Muscle layer of duodenum (tissue), 2 donors: ENCODE measurements at regions not wholly inside any gene's neighbourhood (a gene's known extent, or its start where the extent isn't known, plus 50 kb on each side); places are given as distances from the start of the nearest gene placed in this dataset.

ENCODE experiments used
- H3K27ac ChIP-seq: one replicate; pipeline ENCODE4 v1.7.0; 2013; ENCODE audit warnings: mild to moderate bottlenecking, low read length
- H3K27me3 ChIP-seq: one replicate; pipeline ENCODE4 v1.7.0; 2013; ENCODE audit warnings: low read depth, mild to moderate bottlenecking, control low read depth, low read length
- H3K36me3 ChIP-seq, 2 donors: one replicate each; pipeline ENCODE4 v1.7.0; 2013; ENCODE audit warnings: low read length in 2 of 2, control low read depth in 1 of 2, mild to moderate bottlenecking in 1 of 2; ENCODE audit not compliant: insufficient read depth in 2 of 2, control insufficient read depth in 1 of 2
- H3K4me1 ChIP-seq, 2 donors: one replicate each; pipeline ENCODE4 v1.7.0; 2013; ENCODE audit warnings: low read length in 2 of 2, mild to moderate bottlenecking in 2 of 2, control low read depth in 1 of 2, moderate library complexity in 1 of 2; ENCODE audit not compliant: insufficient read depth in 2 of 2, control insufficient read depth in 1 of 2
- H3K4me3 ChIP-seq, 2 donors: one replicate each; pipeline ENCODE4 v1.7.0; 2013; ENCODE audit warnings: low read length in 2 of 2, low read depth in 1 of 2, mild to moderate bottlenecking in 1 of 2
- H3K9me3 ChIP-seq, 2 donors: one replicate each; pipeline ENCODE4 v1.7.0; 2013; ENCODE audit warnings: low read length in 2 of 2, control low read depth in 1 of 2, mild to moderate bottlenecking in 1 of 2; ENCODE audit not compliant: control insufficient read depth in 1 of 2
- donor health status: healthy.

- peaks cover 0 to 10% of the 10 kb centered on the region in 2 donors for H3K4me1 ChIP-seq
- no peaks in the 10 kb centered on the region for H3K27me3 ChIP-seq
- H3K27ac ChIP-seq, result no peak overlapping the region
- no peaks in the 10 kb centered on the region for H3K9me3 ChIP-seq
- no peak overlapping the region for H3K4me3 ChIP-seq
- H3K36me3 ChIP-seq, result no peaks in the 10 kb centered on the region
Measured at GRCh38 chr1:221165839-221166500, 286.7 kb downstream of the HLX start.

GRCh38 chr1:221166559-221167318 lies 287.5 kb downstream of the HLX start:
- H3K27me3 ChIP-seq, result no peaks in the 10 kb centered on the region
- H3K9me3 ChIP-seq, result no peaks in the 10 kb centered on the region
- H3K4me3 ChIP-seq, result no peak overlapping the region
- no peak overlapping the region for H3K27ac ChIP-seq
- H3K36me3 ChIP-seq, result no peaks in the 10 kb centered on the region
- H3K4me1 ChIP-seq, result peaks cover 0 to 10% of the 10 kb centered on the region in 2 donors

DNA sequence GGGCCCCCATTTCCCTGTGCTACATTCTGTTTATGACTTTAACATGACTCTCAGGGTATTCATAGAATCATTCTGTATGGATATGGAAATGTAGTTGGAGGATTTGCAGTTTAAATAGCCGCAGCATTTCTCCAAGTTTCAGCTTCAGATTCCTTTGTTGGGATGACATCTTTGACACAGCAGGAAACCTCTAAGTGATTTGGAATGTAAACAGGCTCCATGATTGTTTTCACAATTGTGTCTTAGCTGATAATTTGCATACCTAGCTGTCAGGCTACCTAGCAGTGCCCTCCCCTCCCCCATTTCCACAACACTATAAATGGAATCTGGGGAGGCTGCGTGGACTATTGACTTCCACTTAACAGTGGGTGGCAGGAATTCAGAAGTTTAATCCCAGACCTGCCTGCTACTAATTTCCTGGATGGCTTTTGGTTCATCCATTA lies 290.2 kb downstream of the HLX start:
- Histone ChIP-seq H3K9me3 (no peaks in the 10 kb centered on the region), H3K4me1 (peaks cover 0 to 10% of the 10 kb centered on the region in 2 donors), H3K36me3 (no peaks in the 10 kb centered on the region), H3K27me3 (no peaks in the 10 kb centered on the region), H3K27ac (no peak overlapping the region), H3K4me3 (no peak overlapping the region)

DNA sequence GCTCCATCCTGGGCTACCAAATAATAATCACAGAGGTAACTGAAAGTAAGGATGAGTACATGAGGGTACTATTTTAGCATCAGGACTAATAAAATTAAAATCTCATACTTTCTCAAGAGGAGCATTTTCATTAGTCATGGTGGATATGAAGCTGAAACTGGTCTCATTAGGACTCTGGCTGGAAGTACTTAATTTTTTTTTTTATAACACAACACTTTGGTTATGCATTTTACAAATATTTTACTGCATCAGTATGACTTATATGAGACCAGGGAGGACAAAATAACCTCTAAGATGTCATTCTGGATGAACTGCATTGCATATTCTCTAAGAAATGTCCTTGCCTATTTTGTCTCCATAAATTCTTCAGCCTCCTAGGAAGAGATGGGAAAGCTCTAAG lies 290.9 kb downstream of the HLX start:
- Histone ChIP-seq H3K4me3 (no peak overlapping the region), H3K27me3 (no peaks in the 10 kb centered on the region), H3K9me3 (no peaks in the 10 kb centered on the region), H3K27ac (no peak overlapping the region), H3K36me3 (no peaks in the 10 kb centered on the region), H3K4me1 (peaks cover 0 to 10% of the 10 kb centered on the region in 2 donors)

GRCh38 chr1:221171768-221172167 lies 292.5 kb downstream of the HLX start:
- H3K27ac ChIP-seq, result no peak overlapping the region
- H3K9me3 ChIP-seq, result no peaks in the 10 kb centered on the region
- H3K4me3 ChIP-seq, result no peak overlapping the region
- no peaks in the 10 kb centered on the region for H3K27me3 ChIP-seq
- no peaks in the 10 kb centered on the region for H3K4me1 ChIP-seq
- H3K36me3 ChIP-seq, result no peaks in the 10 kb centered on the region

GRCh38 chr1:221172841-221173240 lies 293.6 kb downstream of the HLX start:
- Histone ChIP-seq H3K36me3 (no peaks in the 10 kb centered on the region), H3K4me3 (no peak overlapping the region), H3K27me3 (no peaks in the 10 kb centered on the region), H3K9me3 (no peaks in the 10 kb centered on the region), H3K4me1 (no peaks in the 10 kb centered on the region), H3K27ac (no peak overlapping the region)

GRCh38 chr1:221174330-221174993 lies 295.2 kb downstream of the HLX start:
- H3K27ac ChIP-seq, result no peak overlapping the region
- H3K4me3 ChIP-seq, result no peak overlapping the region
- no peaks in the 10 kb centered on the region for H3K27me3 ChIP-seq
- no peaks in the 10 kb centered on the region for H3K9me3 ChIP-seq
- H3K4me1 ChIP-seq, result no peaks in the 10 kb centered on the region
- no peaks in the 10 kb centered on the region for H3K36me3 ChIP-seq

DNA sequence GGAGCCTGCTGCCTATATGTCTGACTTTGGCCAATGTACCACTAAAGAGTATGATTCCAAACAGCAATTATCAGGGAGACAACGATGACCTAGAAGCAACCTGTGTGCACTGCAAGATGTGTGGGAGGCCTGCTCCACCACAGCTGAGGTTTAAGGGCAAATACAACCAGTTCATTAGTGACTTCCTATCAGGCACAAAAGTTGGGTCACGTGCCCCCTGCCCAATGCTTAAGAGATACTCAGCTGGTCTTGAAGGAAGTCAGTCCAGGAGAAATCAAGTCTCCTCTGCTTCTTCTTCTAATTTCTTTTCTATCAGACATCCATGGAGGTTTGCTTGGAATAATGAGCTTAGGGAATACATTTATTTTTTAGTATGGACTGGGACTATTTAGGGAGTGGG lies 296.0 kb downstream of the HLX start:
- H3K4me1 ChIP-seq, result no peaks in the 10 kb centered on the region
- H3K36me3 ChIP-seq, result no peaks in the 10 kb centered on the region
- H3K4me3 ChIP-seq, result no peak overlapping the region
- H3K27me3 ChIP-seq, result no peaks in the 10 kb centered on the region
- no peaks in the 10 kb centered on the region for H3K9me3 ChIP-seq
- H3K27ac ChIP-seq, result no peak overlapping the region

DNA sequence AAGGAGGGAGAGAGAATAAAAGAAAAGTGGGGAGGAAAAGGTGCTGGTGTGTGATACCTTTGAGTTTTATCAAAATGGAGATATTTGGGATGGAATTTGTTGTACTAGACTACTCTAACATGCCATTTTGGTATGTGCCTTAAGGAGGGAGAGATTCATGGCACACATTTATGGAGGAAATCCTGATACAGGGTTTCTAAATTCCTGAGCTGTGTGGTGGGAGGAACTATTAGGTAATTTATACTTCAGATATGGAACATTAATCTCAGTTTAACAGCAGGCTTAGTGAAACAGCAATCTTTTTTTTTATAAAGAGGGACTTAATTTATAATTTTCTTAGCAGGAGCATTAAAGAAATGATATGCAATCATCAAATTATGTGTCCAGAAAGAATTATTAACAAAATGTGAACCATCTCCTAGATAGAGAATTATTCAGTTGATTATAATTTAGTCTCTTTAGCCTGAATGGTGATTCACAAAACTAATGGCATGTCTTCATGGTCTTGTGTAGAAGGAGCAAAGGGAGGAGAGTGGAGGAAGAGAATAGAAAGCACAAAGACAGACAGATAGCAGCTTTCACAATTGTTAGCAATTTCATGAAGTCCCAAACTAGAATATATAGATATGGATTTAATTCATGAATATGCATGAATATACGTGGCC lies 301.6 kb downstream of the HLX start:
- H3K4me1 ChIP-seq, result no peaks in the 10 kb centered on the region
- no peaks in the 10 kb centered on the region for H3K27me3 ChIP-seq
- no peaks in the 10 kb centered on the region for H3K36me3 ChIP-seq
- H3K4me3 ChIP-seq, result no peak overlapping the region
- no peaks in the 10 kb centered on the region for H3K9me3 ChIP-seq
- H3K27ac ChIP-seq, result no peak overlapping the region

DNA sequence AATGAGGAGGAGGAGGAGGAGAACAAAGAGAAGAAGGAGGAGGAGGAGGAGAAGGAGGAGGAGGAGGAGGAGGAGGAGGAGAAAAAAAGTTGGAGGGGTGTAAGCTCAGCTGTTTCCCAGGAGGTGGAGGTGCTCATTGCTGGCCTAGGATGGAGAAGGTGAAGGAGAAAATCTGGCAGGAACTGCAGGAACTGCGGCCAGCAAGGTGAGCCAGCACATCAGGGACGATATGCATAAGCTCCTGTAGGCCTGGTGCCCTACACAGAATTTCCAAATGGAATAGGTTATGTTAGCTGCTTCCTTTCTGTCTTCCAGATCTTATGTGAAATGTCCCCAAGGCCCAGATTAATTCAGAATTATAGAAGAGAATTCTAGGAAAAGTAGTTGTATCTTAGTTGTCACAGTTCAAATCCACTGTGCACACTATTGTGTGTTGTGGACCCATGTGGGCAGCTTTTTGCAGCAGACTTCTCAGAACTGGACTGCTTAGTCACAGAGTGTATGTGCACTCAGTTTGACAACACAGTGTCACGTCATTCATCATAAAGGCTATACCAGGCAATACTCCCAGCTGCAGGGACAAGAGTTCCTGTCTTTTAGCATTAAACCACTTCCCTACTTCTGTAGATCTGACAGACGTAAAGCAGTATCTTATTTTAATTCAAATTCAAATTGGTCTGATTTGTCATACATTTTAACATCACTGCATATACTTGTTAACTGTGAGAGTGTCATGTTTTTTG lies 303.7 kb downstream of the HLX start:
- Histone ChIP-seq H3K27ac (no peak overlapping the region), H3K4me1 (no peaks in the 10 kb centered on the region), H3K36me3 (no peaks in the 10 kb centered on the region), H3K27me3 (no peaks in the 10 kb centered on the region), H3K4me3 (no peak overlapping the region), H3K9me3 (no peaks in the 10 kb centered on the region)
